HCT116 (cell line): ENCODE measurements at regions not wholly inside any gene's neighbourhood (a gene's known extent, or its start where the extent isn't known, plus 50 kb on each side); places are given as distances from the start of the nearest gene placed in this dataset.

Experiments used
- ATAC-seq: fragments of 200-7000 bp; cut with Tn5 transposase; 2 replicates; pipeline ENCODE4 v1.9.1; 2020; ENCODE audit warnings: mild to moderate bottlenecking, moderate library complexity
- BruUV-seq: library from RNA; stranded (reverse); fragments of 400-500 nt; replicated peaks from 2 replicates; lab custom pipeline; 2021; lab: Mats Ljungman, UMichigan
- CTCF ChIA-PET: fragments of 300-600 bp; sonication (Branson Sonifier 250); formaldehyde crosslinking; loops from one replicate; lab custom pipeline; 2021; ENCODE audit warnings: antibody characterized with exemption; lab: Charles Lee
- POLR2A ChIA-PET: fragments of 300-600, 350-600 bp; sonication (Branson Sonifier 250); formaldehyde crosslinking; loops from one replicate; lab custom pipeline; 2021; ENCODE audit warnings: antibody characterized with exemption; lab: Charles Lee
- RAD21 ChIA-PET, 2 experiments: fragments of 300-600 bp; sonication (Branson Sonifier 250); formaldehyde crosslinking; loops; one replicate each; lab custom pipeline; 2023; ENCODE audit warnings: low total read pairs in 2 of 2; ENCODE audit not compliant: uncharacterized antibody in 2 of 2, unreplicated experiment in 2 of 2, low non-redundant PET in 1 of 2; lab: Charles Lee
- DNase-seq: peaks from one replicate; pipeline ENCODE4 v3.0.0-alpha.2; 2010; ENCODE audit warnings: low read depth, low spot score
- H2AFZ ChIP-seq: fragments of 200-600 bp; shearing (Covaris generic), sonication (generic); 2 replicates; pipeline ENCODE4 v1.6.1; 2017; ENCODE audit warnings: low read depth, mixed run types, mixed read lengths, antibody characterized with exemption, low read length; ENCODE audit not compliant: poor library complexity, severe bottlenecking
- H3K27ac ChIP-seq: 2 replicates; pipeline ENCODE4 v1.5.1; 2012; ENCODE audit warnings: low read depth, low read length
- H3K27me3 ChIP-seq: fragments of 200-600 bp; sonication (generic); 2 replicates; pipeline ENCODE4 v1.6.1; 2016; ENCODE audit warnings: mixed run types, low read length, mixed read lengths; ENCODE audit not compliant: insufficient read depth
- H3K36me3 ChIP-seq, 2 experiments: fragments of 200-500 bp in 1 of 2; fragments of 200-600 bp in 1 of 2; sonication (Bioruptor generic) in 1 of 2; sonication (generic) in 1 of 2; 2 replicates each; pipeline versions ENCODE4 v1.5.1 to v1.6.1; 2014 to 2016; ENCODE audit warnings: low read length in 2 of 2, inconsistent platforms in 1 of 2, mixed read lengths in 1 of 2, mixed run types in 1 of 2; ENCODE audit not compliant: insufficient read depth in 2 of 2, control insufficient read depth in 1 of 2
- H3K4me1 ChIP-seq, 2 experiments: fragments of 200-600 bp in 1 of 2; sonication (generic) in 1 of 2; 2 replicates each; pipeline versions ENCODE4 v1.5.1 to v1.6.1; 2012 to 2017; ENCODE audit warnings: low read length in 2 of 2, inconsistent platforms in 1 of 2, mild to moderate bottlenecking in 1 of 2, mixed read lengths in 1 of 2, mixed run types in 1 of 2, moderate library complexity in 1 of 2; ENCODE audit not compliant: insufficient read depth in 2 of 2, control insufficient read depth in 1 of 2
- H3K4me2 ChIP-seq: fragments of 200-600 bp; sonication (generic); 2 replicates; pipeline ENCODE4 v1.6.1; 2017; ENCODE audit warnings: mixed run types, low read length, mixed read lengths
- H3K4me3 ChIP-seq, 2 experiments: fragments of 200-600 bp in 1 of 2; sonication (generic) in 1 of 2; replicated peaks in 1 of 2; 2 replicates each; pipeline ENCODE4 v1.5.1; 2011 to 2016; ENCODE audit warnings: low read length in 2 of 2, control low read depth in 1 of 2, low read depth in 1 of 2, mild to moderate bottlenecking in 1 of 2, mixed read lengths in 1 of 2, mixed run types in 1 of 2
- H3K79me2 ChIP-seq: fragments of 200-600 bp; sonication (generic); 2 replicates; pipeline ENCODE4 v1.6.1; 2017; ENCODE audit warnings: mild to moderate bottlenecking, mixed run types, low read length, moderate library complexity, mixed read lengths; ENCODE audit not compliant: insufficient read depth
- H3K9ac ChIP-seq: fragments of 200-600 bp; sonication (generic); 2 replicates; pipeline ENCODE4 v1.6.1; 2016; ENCODE audit warnings: low read length, mixed read lengths
- H3K9me2 ChIP-seq: fragments of 200-600 bp; sonication (generic), shearing (Covaris generic); 2 replicates; pipeline ENCODE4 v1.6.1; 2017; ENCODE audit warnings: mixed run types, mild to moderate bottlenecking, moderate library complexity; ENCODE audit not compliant: insufficient read depth
- H3K9me3 ChIP-seq, 2 experiments: fragments of 200-500 bp in 1 of 2; fragments of 200-600 bp in 1 of 2; sonication (Bioruptor generic) in 1 of 2; sonication (generic) in 1 of 2; 2 replicates each; pipeline ENCODE4 v1.6.1; 2014 to 2017; ENCODE audit warnings: low read length in 2 of 2, mixed read lengths in 2 of 2, inconsistent platforms in 1 of 2, low read depth in 1 of 2, mild to moderate bottlenecking in 1 of 2, mixed run types in 1 of 2, moderate library complexity in 1 of 2; ENCODE audit not compliant: control insufficient read depth in 1 of 2, insufficient read depth in 1 of 2
- H4K20me1 ChIP-seq: fragments of 200-600 bp; sonication (generic), shearing (Covaris generic); 2 replicates; pipeline ENCODE4 v1.6.1; 2017; ENCODE audit warnings: mixed run types, mild to moderate bottlenecking, moderate library complexity; ENCODE audit not compliant: insufficient read depth
- CBX3 ChIP-seq: IDR thresholded peaks from 2 replicates; pipeline ENCODE4 v1.6.1; 2012; ENCODE audit warnings: low read depth
- EGR1 ChIP-seq: IDR thresholded peaks from 2 replicates; pipeline ENCODE4 v1.6.1; 2012; ENCODE audit warnings: low read depth
- FOSL1 ChIP-seq: IDR thresholded peaks from 2 replicates; pipeline ENCODE4 v1.6.1; 2012; ENCODE audit warnings: low read depth
- JUND ChIP-seq: IDR thresholded peaks from 2 replicates; pipeline ENCODE4 v1.6.1; 2012
- POLR2A ChIP-seq: IDR thresholded peaks from 2 replicates; pipeline ENCODE4 v1.7.0; 2011; ENCODE audit warnings: borderline replicate concordance; ENCODE audit not compliant: insufficient read depth, insufficient read length; ENCODE audit errors: extremely low read depth
- REST ChIP-seq: IDR thresholded peaks from 2 replicates; pipeline ENCODE4 v1.6.1; 2012; ENCODE audit warnings: low read depth
- TCF7L2 ChIP-seq: IDR thresholded peaks from 2 replicates; pipeline ENCODE4 v1.7.0; 2011; ENCODE audit warnings: borderline replicate concordance, inconsistent platforms; ENCODE audit not compliant: insufficient read depth, insufficient read length; ENCODE audit errors: extremely low read depth
- ZBTB33 ChIP-seq: IDR thresholded peaks from 2 replicates; pipeline ENCODE4 v1.6.1; 2011; ENCODE audit warnings: mild to moderate bottlenecking, low read length, moderate library complexity; ENCODE audit not compliant: insufficient replicate concordance; ENCODE audit errors: extremely low read depth
- intact Hi-C: fragments of 100-400 bp; cut with micrococcal nuclease; formaldehyde crosslinking; loops from 2 replicates; pipeline ENCODE4 v1.10.0; 2022

- no peak for TF ChIP-seq REST
- no peak for TF ChIP-seq TCF7L2
- no peak for TF ChIP-seq JUND
- TF ChIP-seq EGR1 = no peak
- no peak for TF ChIP-seq CBX3
- TF ChIP-seq FOSL1 = no peak
- TF ChIP-seq, all 23 proteins: peak for 0
These were observed 813.1 kb upstream of the CCDC179 start (continued) for GRCh38 chr11:23673366-23673765.

- DNase-seq (no peak), ATAC-seq (no peak)
- POLR2A ChIA-PET = no interaction called here
- no peak overlapping the region for H3K4me2 ChIP-seq
- no peaks in the 10 kb centered on the region for H3K36me3 ChIP-seq
- no peak overlapping the region for H3K27ac ChIP-seq
- RAD21 ChIA-PET = no interaction called here
- H3K4me3 ChIP-seq = no peak overlapping the region
- TF ChIP-seq POLR2A (no peak), EGR1 (no peak), FOSL1 (no peak), ZBTB33 (no peak)
- TF ChIP-seq, all 23 proteins: peak for 0
- H3K4me1 ChIP-seq = no peaks in the 10 kb centered on the region
- H3K9ac ChIP-seq = no peak overlapping the region
- no peaks in the 10 kb centered on the region for H3K9me2 ChIP-seq
- no TSS peak for BruUV-seq
- no peaks in the 10 kb centered on the region for H3K27me3 ChIP-seq
- H2AFZ ChIP-seq = no peak overlapping the region
- peaks cover 22 to 27% of the 10 kb centered on the region in 2 experiments; a peak in 3 of 4 replicates for H3K9me3 ChIP-seq
- H3K79me2 ChIP-seq = no peaks in the 10 kb centered on the region
- CTCF ChIA-PET = no interaction called here
- H4K20me1 ChIP-seq = no peaks in the 10 kb centered on the region
- intact Hi-C loops = no loop called here
These were observed 814.6 kb upstream of the CCDC179 start for GRCh38 chr11:23674866-23675265.
